ENCODE measurements at regions not wholly inside any gene's neighbourhood (a gene's known extent, or its start where the extent isn't known, plus 50 kb on each side); places are given as distances from the start of the nearest gene placed in this dataset.

DNA sequence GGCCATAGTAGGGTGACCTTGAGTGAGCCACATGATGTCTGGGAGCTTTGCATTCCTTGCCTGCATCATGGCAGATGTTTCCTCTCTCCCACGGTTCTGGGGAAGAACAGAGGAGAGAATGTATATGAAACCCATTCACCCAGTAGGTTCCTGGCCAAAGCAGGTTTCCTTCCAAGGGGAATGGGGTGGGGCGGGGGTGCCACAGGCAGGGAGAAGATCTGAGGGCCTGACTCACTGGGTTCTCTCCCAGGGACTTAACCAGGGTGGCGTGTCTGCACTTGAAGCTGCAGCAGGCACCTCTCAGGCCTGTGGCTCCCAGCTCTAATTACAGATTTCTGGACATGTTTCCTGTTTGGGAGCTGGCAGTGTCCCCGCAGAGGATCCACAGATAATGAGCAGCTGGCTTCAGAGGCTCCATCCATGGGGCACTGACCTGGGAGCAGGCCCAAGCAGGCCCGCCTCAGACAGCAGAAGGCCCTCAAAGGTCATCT lies 50.2 kb upstream of the ZMIZ1 start:
- H3K36me3 ChIP-seq (ENCODE audit: control insufficient read depth, insufficient read depth, low read length) = no peaks in the 10 kb centered on the region
- no peaks in the 10 kb centered on the region for H3K9me3 ChIP-seq (ENCODE audit: control insufficient read depth, insufficient read depth, low read length)
- no peak overlapping the region for H3K9ac ChIP-seq (ENCODE audit: low read depth, low read length)
- H3K4me1 ChIP-seq (ENCODE audit: control insufficient read depth, insufficient read depth, low read length) = no peaks in the 10 kb centered on the region
- H3K27me3 ChIP-seq (ENCODE audit: control insufficient read depth, insufficient read depth, low read length) = peaks cover 3% of the 10 kb centered on the region
- H3K4me3 ChIP-seq (ENCODE audit: low read depth, low read length) = no peak overlapping the region
